H9 (cell line): ENCODE measurements at regions not wholly inside any gene's neighbourhood (a gene's known extent, or its start where the extent isn't known, plus 50 kb on each side); places are given as distances from the start of the nearest gene placed in this dataset.
"Not testable (repeated sequence)": the region's sequence is repeated elsewhere in the genome, so short reads cannot be mapped to it uniquely, and the experiment has no call there.

Source experiments
- DNase-seq: peaks from one replicate; pipeline ENCODE4 v3.0.0-alpha.2; 2017
- H2AFZ ChIP-seq: one replicate; pipeline ENCODE4 v1.6.1; 2013; ENCODE audit warnings: mild to moderate bottlenecking, low read length, control low read depth, moderate library complexity
- H2AK5ac ChIP-seq: 2 replicates; pipeline ENCODE4 v1.6.1; 2013; ENCODE audit warnings: low read length, control low read depth, mixed read lengths; ENCODE audit not compliant: insufficient read length
- H2BK120ac ChIP-seq: one replicate; pipeline ENCODE4 v1.6.1; 2013; ENCODE audit warnings: low read depth, mild to moderate bottlenecking, low read length, control low read depth, inconsistent platforms; ENCODE audit not compliant: poor library complexity, severe bottlenecking
- H2BK12ac ChIP-seq: 2 replicates; pipeline ENCODE4 v1.6.1; 2013; ENCODE audit warnings: low read length, control low read depth, mixed read lengths, low read depth; ENCODE audit not compliant: insufficient read length
- H2BK15ac ChIP-seq: 2 replicates; pipeline ENCODE4 v1.6.1; 2013; ENCODE audit warnings: low read depth, low read length, control low read depth
- H2BK20ac ChIP-seq: one replicate; pipeline ENCODE4 v1.6.1; 2013; ENCODE audit warnings: low read depth, mild to moderate bottlenecking, low read length, control low read depth, inconsistent platforms; ENCODE audit not compliant: poor library complexity, severe bottlenecking
- H2BK5ac ChIP-seq: 2 replicates; pipeline ENCODE4 v1.6.1; 2013; ENCODE audit warnings: low read length, control low read depth, mixed read lengths; ENCODE audit not compliant: insufficient read length
- H3K14ac ChIP-seq: 2 replicates; pipeline ENCODE4 v1.6.1; 2013; ENCODE audit warnings: low read length, control low read depth; ENCODE audit not compliant: insufficient read depth
- H3K18ac ChIP-seq: 2 replicates; pipeline ENCODE4 v1.6.1; 2013; ENCODE audit warnings: low read depth, mild to moderate bottlenecking, mixed read lengths, low read length, control low read depth; ENCODE audit not compliant: insufficient read length
- H3K23ac ChIP-seq: 2 replicates; pipeline ENCODE4 v1.6.1; 2013; ENCODE audit warnings: low read length, control low read depth, mixed read lengths, low read depth; ENCODE audit not compliant: insufficient read length
- H3K23me2 ChIP-seq: 2 replicates; pipeline ENCODE4 v1.6.1; 2013; ENCODE audit warnings: low read depth, mild to moderate bottlenecking, mixed read lengths, low read length, control low read depth; ENCODE audit not compliant: insufficient read length, poor library complexity, severe bottlenecking
- H3K27ac ChIP-seq: 2 replicates; pipeline ENCODE4 v1.5.1; 2013; ENCODE audit warnings: low read length, control low read depth, mixed read lengths, low read depth; ENCODE audit not compliant: insufficient read length
- H3K27me3 ChIP-seq: 2 replicates; pipeline ENCODE4 v1.6.1; 2013; ENCODE audit warnings: low read length, control low read depth, inconsistent platforms; ENCODE audit not compliant: insufficient read depth
- H3K4ac ChIP-seq: 2 replicates; pipeline ENCODE4 v1.6.1; 2013; ENCODE audit warnings: low read depth, mild to moderate bottlenecking, control low read depth, inconsistent platforms, low read length, moderate library complexity
- H3K4me1 ChIP-seq: 2 replicates; pipeline ENCODE4 v1.6.1; 2013; ENCODE audit warnings: low read length, control low read depth, inconsistent platforms; ENCODE audit not compliant: insufficient read depth
- H3K4me2 ChIP-seq: 2 replicates; pipeline ENCODE4 v1.6.1; 2013; ENCODE audit warnings: low read length, control low read depth, mixed read lengths; ENCODE audit not compliant: insufficient read length, insufficient read depth
- H3K56ac ChIP-seq: 2 replicates; pipeline ENCODE4 v1.6.1; 2013; ENCODE audit warnings: low read depth, mild to moderate bottlenecking, mixed read lengths, low read length, control low read depth; ENCODE audit not compliant: insufficient read length
- H3K79me1 ChIP-seq: 2 replicates; pipeline ENCODE4 v1.6.1; 2013; ENCODE audit warnings: low read depth, mild to moderate bottlenecking, moderate library complexity, low read length, control low read depth, inconsistent platforms; ENCODE audit not compliant: insufficient read depth, poor library complexity, severe bottlenecking
- H3K79me2 ChIP-seq: 2 replicates; pipeline ENCODE4 v1.6.1; 2013; ENCODE audit warnings: low read length, control low read depth, inconsistent platforms; ENCODE audit not compliant: insufficient read depth
- H3K9ac ChIP-seq: 2 replicates; pipeline ENCODE4 v1.6.1; 2013; ENCODE audit warnings: low read length, control low read depth, mixed read lengths; ENCODE audit not compliant: insufficient read length; ENCODE audit errors: extremely low read depth
- H3K9me3 ChIP-seq: one replicate; pipeline ENCODE4 v1.6.1; 2013; ENCODE audit warnings: low read depth, low read length, inconsistent platforms; ENCODE audit not compliant: control insufficient read depth
- H3T11ph ChIP-seq: one replicate; pipeline ENCODE4 v1.6.1; 2013; ENCODE audit warnings: mild to moderate bottlenecking, low read length, control low read depth, inconsistent platforms
- H4K20me1 ChIP-seq: one replicate; pipeline ENCODE4 v1.6.1; 2013; ENCODE audit not compliant: control insufficient read depth, insufficient read length, insufficient read depth
- H4K5ac ChIP-seq: 2 replicates; pipeline ENCODE4 v1.6.1; 2013; ENCODE audit warnings: low read depth, mild to moderate bottlenecking, mixed read lengths, low read length, control low read depth; ENCODE audit not compliant: insufficient read length
- H4K8ac ChIP-seq: replicated peaks from 2 replicates; pipeline ENCODE4 v1.6.1; 2013; ENCODE audit warnings: low read length, control low read depth, mixed read lengths, low read depth; ENCODE audit not compliant: insufficient read length
- H4K91ac ChIP-seq: 2 replicates; pipeline ENCODE4 v1.6.1; 2013; ENCODE audit warnings: low read depth, mild to moderate bottlenecking, moderate library complexity, mixed read lengths, low read length, control low read depth; ENCODE audit not compliant: insufficient read length
- H3K27ac Mint-ChIP-seq, 3 experiments: 2 replicates in 2 of 3; 3 replicates in 1 of 3; pipeline ENCODE4 v1.8.0; 2020 to 2021; ENCODE audit warnings: mixed read lengths in 3 of 3, mild to moderate bottlenecking in 1 of 3, moderate library complexity in 1 of 3
- H3K27me3 Mint-ChIP-seq: 2 replicates; pipeline ENCODE4 v1.8.0; 2021; ENCODE audit warnings: low read depth, mild to moderate bottlenecking, moderate library complexity, mixed read lengths
- H3K36me3 Mint-ChIP-seq, 3 experiments: 2 replicates in 2 of 3; 3 replicates in 1 of 3; pipeline ENCODE4 v1.8.0; 2020 to 2021; ENCODE audit warnings: low read depth in 3 of 3, mixed read lengths in 3 of 3; ENCODE audit not compliant: insufficient read depth in 1 of 3
- H3K4me1 Mint-ChIP-seq, 2 experiments: 2 replicates each; pipeline ENCODE4 v1.8.0; 2020; ENCODE audit warnings: mixed read lengths in 2 of 2
- H3K4me3 Mint-ChIP-seq, 2 experiments: 2 replicates in 1 of 2; 3 replicates in 1 of 2; pipeline ENCODE4 v1.8.0; 2020 to 2021; ENCODE audit warnings: mild to moderate bottlenecking in 2 of 2, mixed read lengths in 2 of 2, moderate library complexity in 1 of 2
- H3K9me3 Mint-ChIP-seq, 2 experiments: 2 replicates in 1 of 2; 3 replicates in 1 of 2; pipeline ENCODE4 v1.8.0; 2020; ENCODE audit warnings: mild to moderate bottlenecking in 2 of 2, mixed read lengths in 2 of 2, moderate library complexity in 1 of 2
- CTCF ChIP-seq: fragments of 200-600 bp; sonication (generic); conservative IDR thresholded peaks from 3 replicates; pipeline ENCODE4 v1.8.0; 2021; ENCODE audit warnings: antibody characterized with exemption, mild to moderate bottlenecking
- WGBS: extraction: QIAGEN DNeasy Blood & Tissue Kit; methylation state at CpG from one replicate; pipeline ENCODE4 v1.1.7; 2013; ENCODE audit warnings: missing lambda C conversion rate, low lambda C conversion rate, mixed read lengths; ENCODE audit not compliant: insufficient read length; ENCODE audit errors: extremely low coverage; 5-methylcytosine and 5-hydroxymethylcytosine counted together

- H3K27me3 Mint-ChIP-seq: no peaks in the 10 kb centered on the region
- Histone ChIP-seq H2BK120ac (no peak overlapping the region), H3K4me1 (no peaks in the 10 kb centered on the region), H4K91ac (no peak overlapping the region), H3K4ac (no peak overlapping the region), H3K18ac (no peak overlapping the region), H3K56ac (no peak overlapping the region), H4K8ac (no peak overlapping the region), H2AK5ac (no peak overlapping the region), H3K23ac (no peak overlapping the region), H3K79me2 (no peaks in the 10 kb centered on the region), H4K5ac (no peak overlapping the region), H2BK12ac (no peak overlapping the region), H3K27me3 (no peaks in the 10 kb centered on the region), H2BK15ac (no peak overlapping the region), H3K4me2 (no peak overlapping the region), H3K79me1 (no peaks in the 10 kb centered on the region), H3K9me3 (no peaks in the 10 kb centered on the region), H4K20me1 (no peaks in the 10 kb centered on the region), H3K9ac (no peak overlapping the region), H2AFZ (no peak overlapping the region), H2BK20ac (no peak overlapping the region), H3K14ac (no peak overlapping the region), H2BK5ac (no peak overlapping the region), H3K23me2 (no peaks in the 10 kb centered on the region), H3K27ac (no peak overlapping the region), H3T11ph (no peak overlapping the region)
- TF ChIP-seq CTCF: peak; percentile 74
- no peak overlapping the region for H3K27ac Mint-ChIP-seq
- DNase-seq: no peak
- peaks cover 3 to 4% of the 10 kb centered on the region in 2 experiments; a peak in 3 of 5 replicates for H3K9me3 Mint-ChIP-seq
- H3K36me3 Mint-ChIP-seq: no peaks in the 10 kb centered on the region; a peak in 2 of 7 replicates
- no peaks in the 10 kb centered on the region for H3K4me1 Mint-ChIP-seq
- H3K4me3 Mint-ChIP-seq: no peak overlapping the region
- whole genome bisulfite sequencing: no CpG with 5 or more reads among the region's 2 CpGs
These were observed 789.6 kb upstream of the EYS start for GRCh38 chr6:66496659-66497058.

DNA sequence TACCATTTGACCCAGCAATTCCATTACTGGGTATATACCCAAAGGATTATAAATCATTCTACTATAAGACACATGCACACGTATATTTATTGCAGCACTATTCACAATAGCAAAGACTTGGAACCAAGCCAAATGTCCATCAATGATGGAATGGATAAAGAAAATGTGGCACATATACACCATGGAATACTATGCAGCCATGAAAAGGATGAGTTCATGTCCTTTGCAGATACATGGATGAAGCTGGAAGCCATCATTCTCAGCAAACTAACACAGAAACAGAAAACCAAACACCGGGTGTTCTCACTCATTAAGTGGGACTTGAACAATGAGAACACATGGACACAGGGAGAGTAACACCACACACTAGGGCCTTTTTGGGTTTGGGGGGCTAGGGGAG is 787.6 kb upstream of the EYS start:
- H3K27ac ChIP-seq, H4K8ac ChIP-seq, H3K4me3 Mint-ChIP-seq, H2BK12ac ChIP-seq, H3K56ac ChIP-seq, H3K4ac ChIP-seq, H3K27me3 ChIP-seq, H3K14ac ChIP-seq, H2AK5ac ChIP-seq, H2AFZ ChIP-seq, H3K9ac ChIP-seq, DNase-seq, H3K9me3 ChIP-seq, H3T11ph ChIP-seq, H3K79me1 ChIP-seq, H3K4me1 ChIP-seq, H3K4me2 ChIP-seq, H4K91ac ChIP-seq, H3K9me3 Mint-ChIP-seq, H2BK20ac ChIP-seq, H3K27ac Mint-ChIP-seq, H2BK120ac ChIP-seq, H3K79me2 ChIP-seq, H2BK5ac ChIP-seq, H4K5ac ChIP-seq, H3K27me3 Mint-ChIP-seq, H3K23ac ChIP-seq, H2BK15ac ChIP-seq, H3K23me2 ChIP-seq, H3K4me1 Mint-ChIP-seq, H3K36me3 Mint-ChIP-seq, H3K18ac ChIP-seq, H4K20me1 ChIP-seq: not testable (repeated sequence)
- WGBS: no CpG with 5 or more reads among the region's 2 CpGs
